ENCODE measurements at regions not wholly inside any gene's neighbourhood (a gene's known extent, or its start where the extent isn't known, plus 50 kb on each side); places are given as distances from the start of the nearest gene placed in this dataset.

GRCh38 chr5:161235569-161235968, 311.0 kb downstream of the GABRB2 start:
- DNase-seq, result no peak

GRCh38 chr5:161233553-161233952, 313.0 kb downstream of the GABRB2 start:
- DNase-seq, result no peak

GRCh38 chr5:161230221-161230620, 316.3 kb downstream of the GABRB2 start:
- DNase-seq, result no peak

- no peak for DNase-seq
Measured at GRCh38 chr5:161219816-161220215, 326.7 kb downstream of the GABRB2 start.

DNA sequence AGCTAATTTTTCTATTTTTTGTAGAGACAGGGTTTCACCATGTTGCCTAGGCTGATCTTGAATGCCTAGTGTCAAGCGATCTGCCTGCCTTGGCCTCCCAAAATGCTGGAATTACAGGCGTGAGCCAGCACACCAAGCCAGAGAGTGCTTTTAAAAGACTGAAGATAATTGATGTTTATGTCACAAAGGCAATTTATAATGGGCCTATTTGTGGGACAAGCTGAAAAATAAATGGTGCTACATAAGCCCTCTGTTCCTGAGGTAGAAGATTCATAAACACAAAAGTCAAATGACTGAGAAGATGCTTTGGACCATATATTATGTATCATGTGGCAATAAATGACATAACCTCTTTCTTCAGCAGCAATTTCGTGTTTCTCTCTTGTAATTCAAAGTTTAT, 329.6 kb downstream of the GABRB2 start:
- DNase-seq, result no peak

DNA sequence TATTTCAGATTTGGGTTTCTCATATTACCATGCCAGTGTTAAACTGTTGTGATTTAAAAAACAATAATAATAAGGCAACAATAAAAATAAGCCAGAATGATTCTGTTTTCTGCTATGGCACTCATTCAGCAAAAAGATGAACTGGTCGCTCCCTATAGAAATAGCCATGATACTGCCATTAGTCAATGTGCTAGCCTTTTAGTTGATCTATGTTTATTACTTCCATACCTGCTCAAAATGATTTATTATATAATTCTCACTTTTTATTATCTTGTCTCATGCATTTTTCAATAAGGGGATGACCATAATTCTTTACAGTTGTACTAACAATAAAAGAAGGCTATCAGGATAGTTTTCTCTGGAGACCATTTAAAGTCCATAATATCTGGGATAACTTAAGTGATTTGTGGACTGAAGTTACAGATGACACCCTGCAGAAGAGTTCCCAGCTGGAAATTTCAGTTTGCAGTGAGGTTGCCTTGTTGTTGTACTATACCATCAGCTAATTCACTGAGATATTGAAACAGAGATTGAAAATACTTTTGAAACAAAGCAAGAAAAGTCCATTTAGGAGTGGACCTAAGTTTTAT, 334.3 kb downstream of the GABRB2 start:
- DNase-seq, result no peak

GRCh38 chr5:161201558-161201957, 345.0 kb downstream of the GABRB2 start:
- DNase-seq, result no peak

- DNase-seq, result no peak
Measured at GRCh38 chr5:161190778-161191177, 338.8 kb upstream of the ATP10B start.

DNA sequence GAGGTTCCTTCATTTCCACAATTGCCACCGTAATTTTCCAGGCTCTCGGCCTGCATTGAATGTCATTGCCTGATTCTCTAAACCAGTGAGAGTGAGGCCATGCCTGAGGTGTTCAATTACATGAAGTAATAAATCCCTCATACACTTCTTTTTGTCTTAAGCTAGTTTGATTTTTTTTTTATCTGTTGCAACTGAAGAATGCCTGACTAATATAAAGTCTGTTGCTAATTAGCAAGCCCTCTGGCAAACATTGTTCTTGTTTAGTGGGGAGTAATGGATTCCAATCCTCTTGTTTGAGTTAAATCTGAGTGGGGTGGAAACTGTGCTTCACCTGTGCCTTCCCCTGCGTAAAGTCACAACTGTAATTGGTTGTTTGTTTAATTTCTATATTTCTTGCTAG, 338.1 kb upstream of the ATP10B start:
- DNase-seq, result no peak

DNA sequence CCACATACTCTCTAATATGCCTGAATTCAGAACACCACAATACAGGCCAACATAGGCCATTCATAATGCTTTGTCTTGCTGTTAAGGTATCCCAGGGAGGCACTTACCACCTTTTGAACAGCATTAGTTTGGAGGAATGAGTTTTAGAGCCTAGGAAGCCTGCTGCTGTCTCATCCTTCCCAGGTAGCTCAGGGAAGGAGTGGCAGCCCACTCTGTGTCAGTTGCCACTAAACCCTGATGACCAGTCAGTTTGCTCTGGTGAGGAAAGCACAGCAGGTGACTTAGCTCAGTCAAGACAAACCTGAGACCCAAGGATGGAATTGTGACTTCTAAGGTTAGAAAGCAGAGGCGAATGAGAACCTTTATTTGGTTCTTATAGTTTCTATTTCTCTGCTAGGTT, 337.4 kb upstream of the ATP10B start:
- DNase-seq, result no peak

DNA sequence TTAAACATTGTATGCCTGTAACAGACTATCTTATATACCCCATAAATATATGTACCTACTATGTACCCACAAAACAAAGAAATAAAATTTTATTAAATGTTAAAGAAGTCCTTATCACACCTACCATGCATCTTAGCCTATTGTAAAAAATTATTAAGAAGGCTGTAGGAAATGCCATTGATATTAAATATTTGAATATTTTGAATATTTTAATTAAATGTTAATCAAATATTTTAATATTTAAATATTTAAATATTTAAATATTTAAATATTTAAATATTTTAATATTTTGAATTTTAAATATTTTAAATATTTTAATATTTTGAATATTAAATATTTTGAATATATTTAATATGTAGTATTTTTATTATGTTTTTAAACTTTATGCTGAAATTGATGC, 331.5 kb upstream of the ATP10B start:
- no peak for DNase-seq

- no peak for DNase-seq
Measured at GRCh38 chr5:161176221-161176620, 324.2 kb upstream of the ATP10B start.

DNA sequence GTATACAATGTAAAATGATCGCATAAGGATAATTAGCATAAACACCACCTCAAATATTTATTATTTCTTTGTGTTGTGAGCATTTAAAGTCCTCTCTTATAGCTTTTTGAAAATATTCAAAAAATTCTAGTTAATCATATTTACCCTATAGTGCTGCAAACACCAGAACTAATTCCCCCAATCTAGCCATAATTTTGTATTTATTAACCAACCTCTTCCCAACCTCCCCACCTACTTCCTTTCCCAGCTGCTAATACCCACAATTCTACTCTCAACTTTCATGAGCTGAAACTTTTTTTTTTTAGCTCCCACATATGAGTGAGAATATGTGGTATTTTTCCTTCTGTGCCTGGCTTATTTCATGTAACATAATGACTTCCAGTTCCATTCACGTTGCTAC, 317.8 kb upstream of the ATP10B start:
- DNase-seq, result no peak

DNA sequence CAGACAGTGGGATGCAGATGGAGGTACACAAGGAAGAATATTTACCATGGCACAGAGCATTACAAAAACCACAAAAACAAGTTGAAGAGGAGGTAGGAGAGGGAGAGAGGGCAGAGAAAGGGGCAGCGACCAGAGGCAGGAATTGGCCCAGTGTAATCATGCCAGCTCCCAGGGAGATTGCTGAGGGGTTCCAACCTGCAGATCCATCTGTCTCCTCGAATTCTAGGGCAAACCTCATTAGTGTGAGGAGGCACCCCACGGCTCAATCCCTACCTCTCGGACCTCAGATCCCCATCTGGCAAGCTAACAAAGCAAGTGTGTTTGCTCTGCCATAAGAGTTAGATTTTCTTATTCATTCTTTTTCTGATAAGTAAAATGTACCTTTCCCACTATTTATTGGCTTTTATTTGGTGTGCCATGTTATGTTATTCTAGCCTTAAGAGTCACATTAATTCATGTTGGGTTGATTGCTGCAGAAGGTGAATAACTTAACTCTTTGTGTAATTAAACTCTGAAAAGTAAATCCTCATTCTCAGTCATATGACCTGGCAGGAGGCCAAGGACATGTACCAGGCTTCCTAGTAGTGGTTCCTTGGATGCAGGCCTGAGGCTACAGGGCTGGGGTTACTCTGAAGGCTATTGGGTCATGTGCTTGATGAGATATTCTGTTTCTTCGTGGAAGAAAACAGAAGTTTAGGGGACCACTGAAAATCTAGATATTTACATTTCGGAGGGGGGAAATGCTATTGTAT, 315.2 kb upstream of the ATP10B start:
- DNase-seq, result peak in 2 of 56 donors; percentile 1

DNA sequence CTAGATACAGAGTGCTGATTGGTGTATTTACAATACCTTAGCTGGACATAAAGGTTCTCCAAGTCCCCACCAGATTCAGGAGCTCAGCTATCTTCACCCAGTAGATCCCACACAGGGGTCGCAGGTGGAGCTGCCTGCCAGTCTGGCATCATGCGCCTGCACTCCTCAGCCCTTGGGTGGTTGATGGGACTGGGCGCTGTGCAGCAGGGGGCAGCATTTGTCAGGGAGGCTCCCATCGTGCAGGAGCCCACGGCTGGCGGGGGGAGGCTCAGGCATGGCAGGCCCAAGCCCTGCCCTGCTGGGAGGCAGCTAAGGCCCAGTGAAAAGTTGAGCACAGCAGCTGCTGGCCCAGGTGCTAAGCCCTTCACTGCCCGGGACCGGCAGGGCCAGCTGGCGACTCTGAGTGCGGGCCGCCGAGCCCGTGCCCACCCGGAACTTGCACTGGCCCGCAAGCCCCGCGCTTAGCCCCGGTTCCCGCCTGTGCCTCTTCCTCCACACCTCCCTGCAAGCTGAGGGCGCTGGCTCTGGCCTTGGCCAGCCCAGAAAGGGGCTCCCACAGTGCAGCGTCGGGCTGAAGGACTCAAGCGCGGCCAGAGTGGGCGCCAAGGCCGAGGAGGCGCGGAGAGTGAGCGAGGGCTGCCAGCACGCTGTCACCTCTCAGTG, 314.1 kb upstream of the ATP10B start:
- no peak for DNase-seq

- no peak for DNase-seq
Measured at GRCh38 chr5:161157925-161158324, 305.9 kb upstream of the ATP10B start.

DNA sequence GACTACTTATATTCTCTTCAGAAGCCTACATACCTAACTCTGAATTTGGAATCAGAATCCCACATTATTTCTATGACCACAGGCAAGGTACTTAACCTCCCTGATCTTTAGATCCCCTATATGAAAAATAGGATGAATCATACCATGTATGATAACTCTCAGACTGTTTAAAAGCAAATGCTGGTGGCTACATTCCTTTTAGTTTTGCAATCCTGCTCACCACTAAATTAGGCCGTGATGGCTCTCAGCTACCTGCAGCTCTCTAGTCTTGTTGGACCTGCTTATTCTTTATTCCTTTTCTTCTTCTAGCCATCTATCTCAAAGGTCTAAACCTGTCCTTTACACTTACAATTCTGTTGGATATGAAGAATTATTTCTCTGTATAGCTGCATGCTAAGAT, 303.4 kb upstream of the ATP10B start:
- no peak for DNase-seq

DNA sequence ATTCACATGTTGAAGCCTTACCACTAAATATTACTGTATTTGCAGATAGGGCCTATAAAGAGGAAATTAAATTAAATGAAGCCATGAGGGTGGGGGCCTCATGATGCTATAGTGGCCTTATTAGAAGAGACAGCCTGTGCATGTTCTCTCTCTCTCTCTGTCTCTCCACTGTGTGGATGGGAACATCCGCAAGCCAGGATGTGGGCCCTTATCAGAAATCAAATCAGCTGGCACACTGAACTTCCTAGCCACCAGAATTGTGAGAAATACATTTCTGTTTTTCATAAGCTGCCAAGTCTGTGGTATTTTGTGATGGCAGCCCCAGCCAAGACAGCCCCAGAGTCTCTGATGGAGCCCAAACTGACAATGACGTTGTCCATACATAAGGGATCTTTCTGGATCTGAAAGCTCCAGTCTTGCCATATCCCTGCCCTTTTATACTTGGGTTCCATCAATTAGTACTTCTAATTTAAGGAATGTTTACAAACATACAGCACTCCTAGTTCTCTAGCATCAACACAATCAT, 300.5 kb upstream of the ATP10B start:
- DNase-seq, result no peak

- no peak for DNase-seq
Measured at GRCh38 chr5:161150441-161150988, 298.5 kb upstream of the ATP10B start.

- DNase-seq, result no peak
Measured at GRCh38 chr5:161149078-161149477, 297.1 kb upstream of the ATP10B start.

DNA sequence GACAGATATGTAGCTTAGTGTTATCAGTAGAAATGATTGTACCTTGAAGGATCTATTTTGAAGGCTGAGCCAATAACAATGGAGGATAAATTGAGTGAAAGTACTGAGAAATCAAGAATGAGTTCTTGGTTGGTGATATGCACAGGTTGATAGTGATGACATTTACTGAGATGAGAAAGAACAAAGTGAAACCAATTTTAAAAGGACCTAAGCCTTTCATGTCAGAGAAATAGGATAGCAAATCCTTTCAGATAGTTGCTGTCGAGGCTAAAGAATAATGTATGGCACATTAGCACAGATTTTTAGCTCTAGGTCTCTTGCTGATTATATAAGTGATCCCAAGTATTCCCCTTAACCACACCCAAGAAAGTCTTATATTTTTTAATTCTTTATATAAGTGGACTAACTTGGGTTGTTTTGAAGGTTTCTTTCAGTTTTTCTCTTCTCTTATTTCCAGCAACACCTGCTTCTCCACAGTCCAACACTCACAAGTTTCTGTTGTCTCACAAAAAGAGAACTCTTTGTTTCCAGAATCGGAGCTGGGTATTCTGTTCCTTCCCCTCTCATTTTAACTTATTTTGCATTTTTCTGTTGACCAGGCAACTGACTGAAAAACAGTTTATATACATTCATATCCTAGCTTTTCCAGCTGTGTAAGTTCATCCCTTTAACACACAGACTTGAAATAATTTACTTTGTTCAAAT, 286.9 kb upstream of the ATP10B start:
- no peak for DNase-seq

DNA sequence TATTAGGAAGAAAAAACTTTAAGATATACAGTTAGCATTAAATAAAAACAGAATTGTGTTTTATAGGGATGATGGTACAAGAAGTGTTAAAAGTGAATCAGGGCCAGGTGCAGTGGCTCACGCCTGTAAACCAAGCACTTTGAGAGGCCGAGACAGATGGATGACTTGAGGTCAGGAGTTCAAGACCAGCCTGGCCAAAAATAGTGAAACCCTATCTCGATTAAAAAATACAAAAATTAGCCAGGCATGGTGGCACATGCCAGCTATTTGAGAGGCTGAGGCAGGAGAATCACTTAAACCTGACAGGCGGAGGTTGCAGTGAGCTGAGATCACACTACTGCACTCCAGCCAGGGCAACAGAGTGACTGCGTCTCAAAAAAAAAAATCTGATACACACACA, 282.9 kb upstream of the ATP10B start:
- no peak for DNase-seq
